D721Med (cell line): ENCODE measurements at regions not wholly inside any gene's neighbourhood (a gene's known extent, or its start where the extent isn't known, plus 50 kb on each side); places are given as distances from the start of the nearest gene placed in this dataset.
A peak's percentile ranks its signal among the peaks of the same experiment; 100 is the strongest.
"Not testable (repeated sequence)": the region's sequence is repeated elsewhere in the genome, so short reads cannot be mapped to it uniquely, and the experiment has no call there.

ENCODE experiments used
- DNase-seq: peaks from one replicate; pipeline ENCODE4 v3.0.0; 2011; ENCODE audit warnings: low spot score; ENCODE audit not compliant: insufficient read length
- FAIRE-seq: peaks from 2 replicates; lab custom pipeline; 2011; peaks lifted over from hg19 to GRCh38; lab: Jason Lieb, UNC
- CTCF ChIP-seq: IDR thresholded peaks from 2 replicates; pipeline ENCODE4 v1.5.1; 2012; ENCODE audit warnings: mild to moderate bottlenecking, control low read depth; ENCODE audit not compliant: insufficient read depth; ENCODE audit errors: missing control alignments

GRCh38 chr7:125061776-125062397 is 132.3 kb upstream of the POT1 start:
- DNase-seq (no peak), FAIRE-seq (peak; percentile 32)
- no peak for TF ChIP-seq CTCF

- not testable (repeated sequence) for DNase-seq, FAIRE-seq
These were observed 131.6 kb upstream of the POT1 start for GRCh38 chr7:125061083-125061745.

- peak; percentile 61 for TF ChIP-seq CTCF
- FAIRE-seq (no peak), DNase-seq (no peak)
These were observed 130.3 kb upstream of the POT1 start for GRCh38 chr7:125059861-125060456.

- no peak for TF ChIP-seq CTCF
- no peak for DNase-seq
- no peak for FAIRE-seq
These were observed 128.3 kb upstream of the POT1 start for GRCh38 chr7:125057963-125058362.

- FAIRE-seq (no peak), DNase-seq (no peak)
- TF ChIP-seq CTCF, result no peak
These were observed 125.8 kb upstream of the POT1 start for GRCh38 chr7:125055376-125055775.

- FAIRE-seq (no peak), DNase-seq (no peak)
- TF ChIP-seq CTCF, result no peak
These were observed 117.1 kb upstream of the POT1 start for GRCh38 chr7:125046767-125047166.

- DNase-seq (no peak), FAIRE-seq (no peak)
- TF ChIP-seq CTCF, result no peak
These were observed 103.9 kb upstream of the POT1 start for GRCh38 chr7:125033506-125033905.
